ENCODE measurements at regions not wholly inside any gene's neighbourhood (a gene's known extent, or its start where the extent isn't known, plus 50 kb on each side); places are given as distances from the start of the nearest gene placed in this dataset.
A peak's percentile ranks its signal among the peaks of the same experiment; 100 is the strongest.

DNA sequence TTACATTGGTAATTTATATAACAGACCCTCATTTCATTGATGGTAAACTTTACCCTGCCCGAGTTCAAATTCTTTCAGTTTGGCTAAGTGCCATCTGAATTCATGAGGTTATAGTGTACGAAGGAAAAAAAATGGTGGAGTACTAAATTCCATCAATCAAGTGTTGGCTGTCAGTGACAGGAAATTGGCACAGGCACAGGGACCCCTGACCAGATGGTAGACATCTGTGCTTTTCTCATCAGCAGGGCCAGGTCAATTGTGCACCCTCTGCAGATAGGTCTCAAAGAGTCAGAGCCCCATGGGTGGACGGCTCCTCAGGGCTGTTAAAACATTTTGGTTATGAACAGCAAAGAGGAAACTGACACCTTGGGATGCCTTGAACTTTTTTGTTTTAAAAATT is 439.2 kb downstream of the SETBP1 start:
- DNase-seq (ENCODE audit: low read depth in 3 of 3, low spot score in 2 of 3) = peak in 1 of 3 donors; percentile 23

DNA sequence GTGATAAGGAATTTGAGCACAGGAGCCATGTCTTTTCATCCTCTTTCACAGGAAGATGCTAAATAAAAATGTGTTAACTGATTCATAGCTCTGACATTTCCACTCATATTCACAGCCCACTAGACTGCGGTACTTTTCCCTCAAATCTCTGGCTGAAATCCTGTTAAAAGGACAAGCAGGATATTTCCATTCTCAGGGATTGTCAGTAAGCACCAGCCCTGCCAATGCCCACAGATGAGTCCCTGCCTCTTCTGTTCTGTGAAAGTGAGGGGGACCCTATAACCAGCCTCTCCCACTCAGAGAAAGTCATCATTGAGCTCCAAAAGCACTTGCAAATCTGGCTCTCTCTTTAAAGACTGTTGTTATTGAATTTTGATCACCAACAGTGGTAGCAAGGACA is 440.5 kb downstream of the SETBP1 start:
- DNase-seq (ENCODE audit: low read depth in 3 of 3, low spot score in 2 of 3) = no peak

DNA sequence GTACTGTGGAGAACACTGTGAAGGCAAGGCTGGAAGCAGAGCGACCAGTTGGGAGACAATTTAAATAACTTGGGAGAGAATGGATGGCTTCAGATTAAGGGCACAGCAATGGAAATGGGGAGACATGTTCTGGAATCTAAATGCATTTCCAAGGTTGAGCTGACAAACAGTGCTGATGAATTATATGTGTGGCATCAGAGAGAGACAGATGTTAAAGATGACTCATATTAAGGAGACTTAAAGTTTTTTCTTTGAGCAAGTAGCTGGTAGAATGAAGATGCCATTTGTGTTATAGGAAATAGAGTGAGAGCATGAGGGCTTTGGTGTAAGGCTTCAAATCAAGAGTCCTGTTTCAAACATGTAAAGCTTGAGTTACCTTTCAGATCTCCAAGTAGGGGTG is 441.8 kb downstream of the SETBP1 start:
- no peak for DNase-seq (ENCODE audit: low read depth in 3 of 3, low spot score in 2 of 3)

DNA sequence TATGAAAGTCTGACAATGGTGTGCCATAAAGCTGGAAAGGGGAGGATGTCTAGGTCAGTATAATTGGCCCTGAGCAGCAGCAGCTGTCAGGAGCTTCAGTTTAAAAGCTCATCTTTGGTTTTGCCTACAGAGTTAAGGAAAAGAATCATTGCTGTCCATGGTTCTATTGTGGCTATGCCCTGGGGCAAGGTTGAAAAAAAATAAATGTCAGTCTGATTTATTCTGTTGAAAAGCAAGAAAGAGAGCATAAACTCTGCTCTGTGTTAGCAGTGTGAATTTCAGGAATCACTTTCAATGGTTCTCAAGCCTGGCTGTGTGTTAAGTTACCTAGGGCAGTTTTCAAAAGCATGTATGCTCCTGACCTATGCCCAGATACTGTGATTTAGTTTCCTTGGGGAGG is 446.7 kb downstream of the SETBP1 start:
- DNase-seq (ENCODE audit: low read depth in 3 of 3, low spot score in 2 of 3) = peak in 1 of 3 donors; percentile 30

DNA sequence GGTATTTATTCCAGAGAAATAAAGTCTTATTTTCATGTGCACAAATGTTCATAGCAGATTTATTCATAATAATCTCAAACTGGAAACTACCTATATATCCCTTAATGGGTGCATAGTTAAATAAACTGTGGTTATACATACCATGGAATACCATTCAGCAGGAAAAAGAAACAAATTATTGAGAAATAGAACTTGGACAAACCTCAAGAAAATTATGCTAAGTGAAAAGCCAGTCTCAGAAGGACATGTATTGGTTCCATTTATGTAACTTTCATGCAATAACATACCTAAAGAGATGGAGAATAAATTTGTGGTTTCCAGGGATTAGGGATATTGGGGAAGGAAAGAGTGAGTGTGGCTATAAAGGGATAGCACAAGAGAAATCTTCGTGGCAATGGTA is 452.6 kb downstream of the SETBP1 start:
- DNase-seq (ENCODE audit: low read depth in 3 of 3, low spot score in 2 of 3) = no peak

DNA sequence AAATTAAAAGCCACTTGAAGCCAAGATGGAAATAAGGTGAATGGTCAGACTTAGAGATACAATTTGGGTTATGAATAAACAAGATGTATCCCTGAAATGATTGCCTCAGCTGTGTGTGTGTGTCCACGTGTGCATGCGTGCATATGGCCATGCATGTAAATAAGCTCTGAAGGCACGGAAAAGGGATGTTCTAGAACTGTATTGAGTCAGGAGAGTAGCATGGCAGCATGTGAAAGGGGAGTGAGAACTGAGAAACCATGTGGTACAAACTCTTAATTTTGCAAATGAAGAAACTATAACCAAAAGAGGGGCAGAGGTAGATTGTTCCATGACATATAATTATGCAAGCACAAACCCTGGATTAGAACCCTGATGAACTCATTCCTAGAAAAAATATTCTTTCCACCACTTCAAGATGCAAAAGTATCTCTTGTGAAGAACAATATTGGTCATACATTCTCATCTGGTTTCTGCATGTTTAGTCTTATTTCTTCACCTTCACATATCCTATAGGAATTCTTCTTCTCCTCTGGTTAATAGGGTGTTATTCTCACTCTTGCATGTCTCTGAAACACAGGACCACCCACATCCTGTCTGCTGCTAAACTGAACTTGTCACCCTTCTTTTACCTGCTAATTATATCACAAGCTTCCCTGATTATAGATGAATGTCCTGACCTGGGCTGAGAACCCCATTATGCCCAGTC is 455.8 kb downstream of the SETBP1 start:
- DNase-seq (ENCODE audit: low read depth in 3 of 3, low spot score in 2 of 3) = no peak

DNA sequence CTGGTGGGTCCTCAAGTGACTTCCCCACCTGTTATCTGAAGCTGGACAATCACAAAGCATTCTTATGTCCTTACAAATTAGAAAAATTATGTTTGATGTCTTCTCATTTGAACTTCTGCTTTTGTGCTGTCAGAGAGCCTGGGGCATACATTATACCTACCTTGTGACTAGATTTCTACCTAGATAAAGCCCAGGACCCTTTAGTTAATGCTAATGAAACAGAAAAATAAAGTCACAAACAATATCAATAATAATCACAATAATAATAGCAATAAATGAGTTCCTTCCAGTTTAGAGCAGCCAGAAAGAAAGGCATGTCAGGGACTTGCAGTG is 456.4 kb downstream of the SETBP1 start:
- DNase-seq (ENCODE audit: low read depth in 3 of 3, low spot score in 2 of 3) = no peak

DNA sequence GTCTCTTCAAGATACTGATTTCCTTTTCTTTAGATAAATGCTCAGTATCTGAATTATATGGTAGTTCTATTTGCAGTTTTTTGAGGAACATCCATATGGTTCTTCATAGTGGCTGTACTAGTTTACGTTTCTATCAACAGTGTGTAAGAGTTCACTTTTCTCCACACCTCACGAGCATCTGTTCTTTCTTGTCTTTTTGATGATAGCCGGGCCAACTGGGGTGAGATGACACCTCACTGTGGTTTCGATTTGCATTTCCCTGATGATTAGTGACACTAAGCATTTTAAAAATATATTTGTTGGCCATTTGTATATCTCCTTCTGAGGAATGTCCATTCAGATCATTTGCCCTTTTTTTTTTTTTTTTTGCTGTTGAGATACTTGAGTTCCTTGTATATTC is 458.8 kb downstream of the SETBP1 start:
- no peak for DNase-seq (ENCODE audit: low read depth in 3 of 3, low spot score in 2 of 3)

DNA sequence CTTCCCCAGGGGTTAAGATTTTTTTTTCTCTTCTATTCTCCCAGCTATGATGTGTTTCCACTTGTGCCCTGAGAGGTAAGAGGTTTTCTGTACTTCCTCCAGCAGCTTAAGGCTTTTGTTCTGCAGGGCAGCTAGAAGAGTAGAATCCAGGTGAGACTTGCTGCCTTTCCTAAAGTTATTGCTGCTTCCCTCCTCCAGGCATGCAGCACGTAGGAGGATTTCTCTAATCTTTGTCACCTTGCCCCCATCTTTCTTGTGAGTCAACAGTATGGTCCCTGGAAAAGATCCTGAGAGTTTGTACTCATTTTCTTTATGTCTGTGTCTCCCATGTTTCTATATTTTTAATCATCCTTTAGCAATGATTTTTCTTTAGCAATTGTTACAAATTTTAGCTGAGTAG is 462.2 kb downstream of the SETBP1 start:
- DNase-seq (ENCODE audit: low read depth in 3 of 3, low spot score in 2 of 3) = no peak

DNA sequence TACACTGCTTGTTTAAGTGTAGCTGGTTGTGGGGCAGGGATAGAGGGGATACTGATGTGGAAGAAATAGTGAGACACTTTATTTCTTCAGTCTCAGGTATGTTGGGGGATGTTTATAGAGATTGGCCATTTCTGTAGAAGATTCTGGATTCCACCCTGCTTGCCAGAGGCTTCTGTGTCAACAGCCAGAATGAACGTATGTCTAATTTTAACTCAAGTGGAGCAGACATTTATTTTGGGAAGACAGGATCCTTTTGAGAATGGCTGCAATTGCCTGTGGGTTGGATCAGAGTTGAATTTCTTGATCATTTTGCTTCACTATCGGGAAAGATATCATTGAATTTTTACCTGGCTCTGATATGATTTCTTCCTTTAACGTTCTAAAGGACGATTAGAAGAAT is 465.6 kb upstream of the SLC14A2 start:
- no peak for DNase-seq (ENCODE audit: low read depth in 3 of 3, low spot score in 2 of 3)

DNA sequence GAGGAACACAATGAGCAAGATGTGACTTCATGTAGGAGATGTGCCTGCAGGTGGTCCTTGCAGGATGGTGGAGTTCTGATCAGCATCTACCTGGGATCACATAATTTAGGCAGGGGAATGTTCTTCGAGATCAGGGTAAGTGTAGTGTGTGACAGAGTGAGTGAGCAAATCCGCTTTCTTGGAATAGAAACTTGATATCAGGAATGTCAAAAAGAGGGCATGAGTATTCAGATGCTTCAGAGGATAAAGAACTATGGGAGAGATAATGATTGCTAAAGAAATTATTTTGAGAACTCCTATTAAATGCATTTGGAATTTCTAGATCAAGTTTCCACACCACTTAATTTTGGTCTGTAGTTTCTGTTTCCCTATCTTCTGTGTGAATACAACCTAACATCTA is 463.6 kb upstream of the SLC14A2 start:
- no peak for DNase-seq (ENCODE audit: low read depth in 3 of 3, low spot score in 2 of 3)

DNA sequence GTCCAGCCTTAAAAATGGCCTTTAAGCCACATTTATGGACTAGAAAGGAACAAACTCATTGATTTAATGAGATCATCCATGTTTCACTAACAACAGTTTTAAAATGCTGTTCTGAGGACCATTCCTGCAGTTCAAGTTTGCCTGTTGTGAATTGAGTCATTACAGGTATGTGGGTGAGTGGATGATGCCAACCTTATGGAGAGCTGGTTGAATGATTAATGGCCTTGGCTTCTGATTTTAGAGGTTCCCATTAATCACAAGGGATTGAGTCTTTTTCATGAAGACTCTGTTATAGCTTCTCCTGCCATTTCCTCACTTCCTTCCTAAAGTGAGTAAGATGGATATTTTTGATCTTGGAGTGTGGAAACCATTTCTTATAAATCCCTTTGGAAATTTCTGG is 459.8 kb upstream of the SLC14A2 start:
- no peak for DNase-seq (ENCODE audit: low read depth in 3 of 3, low spot score in 2 of 3)

DNA sequence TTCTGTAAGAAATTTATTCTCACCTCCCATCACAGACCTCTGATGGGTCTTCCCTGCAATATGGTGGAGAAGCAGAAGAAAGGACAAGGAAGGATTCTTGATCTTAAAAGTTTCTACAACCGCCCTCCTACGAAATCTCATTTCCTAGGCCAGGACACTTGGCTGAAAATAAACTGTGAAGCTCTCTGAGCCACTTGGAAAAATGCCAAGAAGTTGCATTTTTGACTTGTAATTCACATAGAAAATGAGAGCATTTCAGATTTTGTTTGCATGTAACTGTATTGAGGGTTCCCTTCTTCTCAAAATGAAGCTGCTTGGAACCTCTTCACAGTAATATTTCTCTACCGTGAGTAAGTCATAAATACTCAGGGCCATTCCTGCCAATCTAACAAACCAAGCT is 458.3 kb upstream of the SLC14A2 start:
- DNase-seq (ENCODE audit: low read depth in 3 of 3, low spot score in 2 of 3) = no peak

DNA sequence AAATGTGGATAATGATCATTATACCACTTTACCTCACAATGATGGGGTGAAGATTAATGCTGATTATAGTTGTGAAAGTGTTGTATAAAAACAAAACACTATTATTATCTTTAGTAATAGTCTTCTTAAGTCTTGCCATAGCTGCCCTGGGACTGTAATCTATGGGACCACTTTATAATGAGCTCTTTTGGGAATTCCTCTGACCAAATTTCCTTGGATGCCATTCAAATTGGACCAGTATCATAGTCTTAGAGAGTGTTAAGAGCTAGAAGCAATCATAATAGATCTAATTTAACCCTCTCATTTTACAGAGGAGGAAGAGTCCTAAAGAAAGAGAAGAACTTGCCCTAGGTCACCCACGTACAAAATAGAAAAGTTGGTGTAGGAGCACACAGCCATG is 457.7 kb upstream of the SLC14A2 start:
- no peak for DNase-seq (ENCODE audit: low read depth in 3 of 3, low spot score in 2 of 3)

DNA sequence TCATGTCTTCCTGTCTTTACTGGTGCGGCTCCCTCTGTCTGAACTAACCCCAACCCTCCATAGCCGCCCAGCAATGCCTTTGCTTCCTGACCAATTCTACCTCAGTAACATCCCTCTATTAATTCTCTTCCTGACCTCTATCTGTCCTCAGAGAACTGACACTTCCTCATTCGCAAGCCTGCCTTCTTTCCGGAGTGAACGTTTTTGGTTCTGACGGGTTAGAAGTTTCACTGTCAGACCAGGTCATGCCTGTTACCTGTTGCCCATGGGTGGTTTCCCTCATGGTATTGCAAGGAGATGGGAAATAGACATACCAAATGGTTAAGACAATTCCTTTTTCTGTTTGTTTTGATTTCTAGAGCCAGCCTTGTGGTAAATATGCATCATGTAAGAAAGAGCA is 453.4 kb upstream of the SLC14A2 start:
- no peak for DNase-seq (ENCODE audit: low read depth in 3 of 3, low spot score in 2 of 3)

DNA sequence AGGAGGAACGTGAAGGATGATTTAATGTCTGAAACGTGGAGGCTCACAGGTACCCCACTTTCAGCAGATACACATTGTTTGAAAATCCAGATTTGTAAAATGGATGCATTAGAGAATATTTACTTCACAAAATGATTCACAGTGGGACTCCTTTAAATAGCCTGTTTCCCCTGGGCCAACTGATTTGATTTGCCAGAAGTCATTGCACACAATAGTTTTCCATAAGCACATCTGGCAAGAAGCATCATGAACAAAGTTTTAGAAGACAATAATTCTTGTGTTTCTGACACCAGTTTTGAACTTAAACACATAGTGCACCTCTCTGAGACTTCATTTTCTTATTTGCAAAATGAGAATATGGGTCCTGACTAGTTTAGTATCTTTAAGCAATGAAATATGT is 451.4 kb upstream of the SLC14A2 start:
- DNase-seq (ENCODE audit: low read depth in 3 of 3, low spot score in 2 of 3) = no peak

DNA sequence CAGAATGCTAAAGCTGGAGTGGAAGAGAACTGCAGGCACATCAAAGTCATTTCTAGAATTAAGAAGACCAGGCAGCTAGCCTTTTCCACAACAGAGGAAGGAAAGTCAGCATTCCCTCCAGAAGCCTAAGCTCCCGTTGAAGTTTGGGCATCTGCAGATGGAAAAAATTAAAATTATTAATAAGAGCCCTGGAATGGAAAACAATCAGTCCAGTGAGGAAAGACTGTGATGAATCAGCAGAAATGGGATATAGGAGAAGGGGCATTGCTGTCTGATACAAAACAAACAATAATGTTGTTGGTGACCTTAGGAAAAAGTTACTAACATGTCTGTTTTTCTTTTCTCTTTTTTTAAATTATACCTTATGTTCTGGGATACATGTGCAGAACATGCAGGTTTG is 450.7 kb upstream of the SLC14A2 start:
- DNase-seq (ENCODE audit: low read depth in 3 of 3, low spot score in 2 of 3) = no peak

DNA sequence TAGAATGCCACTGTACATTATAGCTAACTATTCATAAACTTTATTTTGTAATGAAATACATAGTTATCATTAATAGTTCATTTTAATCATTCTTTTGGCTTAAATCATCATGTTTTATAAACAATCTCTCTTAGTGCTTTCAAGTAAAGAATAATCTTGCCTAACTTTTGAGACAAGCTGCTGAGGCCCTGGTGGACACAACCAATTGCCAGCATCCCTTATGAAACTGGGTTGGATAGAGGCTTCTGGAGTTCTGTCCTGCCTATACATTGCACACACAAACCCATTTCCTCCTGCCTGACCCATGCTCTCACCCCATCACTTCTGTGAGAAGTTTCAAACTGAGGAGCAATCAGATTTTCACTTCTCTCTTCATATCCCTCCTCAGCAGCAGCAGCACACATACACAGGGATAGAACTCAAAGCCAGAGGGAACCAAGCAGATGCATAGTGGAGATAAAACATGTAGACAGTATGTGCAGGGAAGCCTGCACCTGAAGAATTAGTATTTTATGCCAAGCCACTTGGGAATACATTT is 450.0 kb upstream of the SLC14A2 start:
- DNase-seq (ENCODE audit: low read depth in 3 of 3, low spot score in 2 of 3) = no peak

DNA sequence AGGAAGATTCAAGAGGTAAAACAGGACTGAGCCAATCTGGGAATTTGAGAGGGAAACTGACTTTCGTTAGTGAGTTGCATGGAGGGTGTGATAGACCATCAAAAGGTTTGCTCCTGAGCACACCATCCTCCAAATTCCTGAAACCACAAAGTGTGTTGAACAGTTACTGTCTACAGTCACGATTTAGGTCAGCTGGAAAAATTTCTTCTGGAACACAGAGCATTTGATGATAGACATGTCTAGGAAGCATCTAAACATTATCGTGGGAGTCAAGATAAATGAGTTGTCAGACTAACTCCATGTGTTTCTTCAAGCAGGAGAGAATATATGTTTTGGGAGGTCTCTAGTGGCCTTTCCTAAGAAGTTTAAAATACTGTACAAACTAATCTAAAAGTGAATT is 449.4 kb upstream of the SLC14A2 start:
- no peak for DNase-seq (ENCODE audit: low read depth in 3 of 3, low spot score in 2 of 3)

DNA sequence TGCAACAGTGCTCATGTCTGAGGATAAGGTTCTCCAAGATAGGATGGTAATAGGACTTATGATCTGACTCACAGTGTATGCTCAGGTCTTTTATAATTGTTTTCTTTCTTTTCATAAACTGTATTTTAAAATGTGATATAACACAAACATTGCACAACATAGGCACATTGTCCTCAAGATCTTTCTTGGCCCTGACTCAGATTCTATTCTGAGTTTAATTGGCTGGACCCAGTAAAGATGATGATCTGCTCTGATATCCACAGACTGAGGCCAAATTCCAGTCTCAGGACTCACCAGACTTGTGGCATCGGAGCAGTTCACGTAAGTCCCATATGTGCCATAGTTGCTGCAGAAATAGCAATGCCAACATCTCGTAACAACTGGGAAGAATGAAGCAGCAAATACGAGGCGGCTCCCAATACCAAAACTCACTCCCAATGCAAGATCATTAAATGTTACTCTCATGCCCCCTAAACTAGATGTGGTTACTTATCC is 448.9 kb upstream of the SLC14A2 start:
- no peak for DNase-seq (ENCODE audit: low read depth in 3 of 3, low spot score in 2 of 3)

DNA sequence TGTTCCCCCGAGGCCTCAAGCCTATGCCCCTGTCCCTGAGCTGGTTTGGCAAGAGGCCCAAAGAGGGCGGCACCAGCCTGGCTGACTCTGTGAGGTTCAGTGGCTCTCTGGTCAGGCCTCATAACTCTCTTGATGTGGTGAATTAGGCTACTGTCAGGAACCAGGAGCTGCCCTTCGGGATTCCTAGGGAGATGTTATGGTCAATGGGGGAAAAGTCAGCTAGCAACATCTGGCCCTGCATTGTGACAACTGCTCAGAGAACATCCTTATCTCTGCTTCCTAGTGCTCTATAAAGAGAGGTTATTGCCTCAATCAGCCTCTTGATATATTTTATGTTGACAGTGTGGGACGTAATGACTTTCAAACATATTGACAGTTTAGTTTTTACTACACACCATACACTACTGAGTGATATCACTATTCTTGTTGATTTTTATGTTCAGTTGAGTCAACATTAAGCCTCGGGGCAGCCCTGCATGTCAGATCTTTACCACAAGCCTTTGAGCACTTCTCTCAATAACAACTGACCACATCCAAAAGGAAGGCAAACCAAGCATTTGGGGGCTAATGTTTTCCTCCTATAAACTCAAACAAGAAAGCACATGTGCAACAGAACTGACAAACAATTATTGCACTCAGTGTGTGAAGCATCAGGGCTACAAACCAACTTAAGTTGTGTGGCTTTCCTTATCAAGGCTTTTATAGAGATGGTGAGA is 448.3 kb upstream of the SLC14A2 start:
- DNase-seq (ENCODE audit: low read depth in 3 of 3, low spot score in 2 of 3) = no peak

DNA sequence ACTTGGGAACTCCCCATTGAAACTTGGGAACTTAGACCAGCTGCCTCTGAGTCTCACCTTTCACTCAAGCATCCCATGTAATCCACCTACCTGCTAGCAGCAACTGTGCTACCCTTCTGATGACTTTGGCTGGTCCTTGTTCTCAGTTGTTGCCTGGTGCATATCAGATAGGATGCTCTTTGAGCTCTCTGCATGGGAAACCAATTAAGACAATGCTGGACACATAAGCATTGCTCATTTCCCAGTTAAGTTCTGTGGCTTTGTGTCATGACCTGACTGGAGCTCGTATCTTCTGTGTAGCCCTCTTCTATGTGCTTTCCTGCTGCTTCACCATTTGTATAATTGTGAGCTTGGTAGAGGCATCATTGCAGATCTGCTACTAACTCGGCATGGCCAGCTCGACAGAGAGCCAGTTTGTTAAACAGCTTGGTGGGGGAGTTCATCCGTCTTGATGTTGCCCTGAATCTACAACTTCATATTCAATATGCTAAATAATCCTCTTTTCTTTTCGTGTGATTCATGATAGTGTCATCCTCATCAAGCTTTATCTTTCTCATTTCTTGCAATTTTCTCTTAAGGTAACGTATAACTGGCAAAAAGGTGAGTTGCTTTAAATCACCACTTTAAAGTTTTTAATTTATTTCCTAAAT is 447.5 kb upstream of the SLC14A2 start:
- no peak for DNase-seq (ENCODE audit: low read depth in 3 of 3, low spot score in 2 of 3)
